MCF 10A (cell line): ENCODE measurements at regions not wholly inside any gene's neighbourhood (a gene's known extent, or its start where the extent isn't known, plus 50 kb on each side); places are given as distances from the start of the nearest gene placed in this dataset.
"Not testable (repeated sequence)": the region's sequence is repeated elsewhere in the genome, so short reads cannot be mapped to it uniquely, and the experiment has no call there.

Source experiments
- BruUV-seq: library from RNA; stranded (reverse); fragments of 400-500 nt; replicated peaks from 2 replicates; lab custom pipeline; 2021; lab: Mats Ljungman, UMichigan
- CTCF ChIA-PET: fragments of 300-600 bp; sonication (Branson Sonifier 250); formaldehyde crosslinking; extraction: SDS; loops from one replicate; lab custom pipeline; 2021; ENCODE audit warnings: antibody characterized with exemption, inconsistent platforms; lab: Yijun Ruan, JAX
- POLR2A ChIA-PET: fragments of 300-600, 350-650 bp; sonication (Branson Sonifier 250); formaldehyde crosslinking; extraction: SDS; loops from one replicate; lab custom pipeline; 2020; ENCODE audit warnings: antibody characterized with exemption, inconsistent platforms; lab: Yijun Ruan, JAX
- DNase-seq: peaks from one replicate; pipeline ENCODE4 v3.0.0-alpha.2; 2018; ENCODE audit not compliant: unreplicated experiment
- H3K27ac Mint-ChIP-seq: one replicate; pipeline ENCODE4 v1.8.0; 2022; ENCODE audit warnings: mild to moderate bottlenecking, low read depth, mixed read lengths; ENCODE audit not compliant: unreplicated experiment
- H3K27me3 Mint-ChIP-seq: one replicate; pipeline ENCODE4 v1.8.0; 2022; ENCODE audit warnings: mixed read lengths; ENCODE audit not compliant: insufficient read depth, unreplicated experiment
- H3K36me3 Mint-ChIP-seq: one replicate; pipeline ENCODE4 v1.8.0; 2022; ENCODE audit warnings: mild to moderate bottlenecking, moderate library complexity, mixed read lengths; ENCODE audit not compliant: insufficient read depth, unreplicated experiment
- H3K4me1 Mint-ChIP-seq: one replicate; pipeline ENCODE4 v1.8.0; 2022; ENCODE audit warnings: mixed read lengths; ENCODE audit not compliant: insufficient read depth, unreplicated experiment
- H3K4me3 Mint-ChIP-seq: one replicate; pipeline ENCODE4 v1.8.0; 2022; ENCODE audit warnings: mild to moderate bottlenecking, moderate library complexity, mixed read lengths; ENCODE audit not compliant: unreplicated experiment
- H3K9me3 Mint-ChIP-seq: one replicate; pipeline ENCODE4 v1.8.0; 2022; ENCODE audit warnings: mixed read lengths; ENCODE audit not compliant: unreplicated experiment
- CTCF ChIP-seq: fragments of 200-600 bp; IDR thresholded peaks from one replicate; pipeline ENCODE4 v1.8.0; 2022; ENCODE audit warnings: antibody characterized with exemption, mild to moderate bottlenecking; ENCODE audit not compliant: unreplicated experiment
- intact Hi-C: fragments of 100-400 bp; cut with micrococcal nuclease; formaldehyde crosslinking; loops from 2 replicates; pipeline ENCODE4 v1.14.1; 2022

- no peak for TF ChIP-seq CTCF
- no peaks in the 10 kb centered on the region for H3K9me3 Mint-ChIP-seq
- H3K27me3 Mint-ChIP-seq = peaks cover 18% of the 10 kb centered on the region
- intact Hi-C loops = loop anchor here (1.0 to 5.0 kb wide), 2 partner anchors 24 to 45 kb away; no protein-coding TSS in a partner anchor
- CTCF ChIA-PET = interaction anchor here (0.5 to 0.9 kb wide), 4 partner anchors 14 to 169 kb away, joined by 3 to 5 read pairs (median 3); no protein-coding TSS in a partner anchor
- H3K4me3 Mint-ChIP-seq = no peak overlapping the region
- peak overlapping the region; percentile 71 for H3K27ac Mint-ChIP-seq
- DNase-seq = peak; percentile 99
- no peaks in the 10 kb centered on the region for H3K36me3 Mint-ChIP-seq
- H3K4me1 Mint-ChIP-seq = peaks cover 8% of the 10 kb centered on the region
- BruUV-seq = TSS peak; percentile 89
- POLR2A ChIA-PET = interaction anchor here (0.9 kb wide), 2 partner anchors 34 to 68 kb away, joined by 3 to 5 read pairs; no protein-coding TSS in a partner anchor
These were observed 123.6 kb upstream of the RBPJ start for GRCh38 chr4:26197018-26197779.

GRCh38 chr4:26198931-26199330, 121.9 kb upstream of the RBPJ start:
- POLR2A ChIA-PET = interaction anchor here (0.7 kb wide), 1 partner anchor 110 kb away, joined by 3 read pairs; no protein-coding TSS in a partner anchor
- CTCF ChIA-PET = interaction anchor here (0.6 kb wide), 1 partner anchor 26 kb away, joined by 4 read pairs; no protein-coding TSS in a partner anchor
- H3K9me3 Mint-ChIP-seq = not testable (repeated sequence)

GRCh38 chr4:26199596-26199995, 121.2 kb upstream of the RBPJ start:
- Mint-ChIP-seq H3K27me3 (peaks cover 21% of the 10 kb centered on the region), H3K36me3 (no peaks in the 10 kb centered on the region), H3K27ac (no peak overlapping the region), H3K4me1 (peaks cover 8% of the 10 kb centered on the region), H3K9me3 (no peaks in the 10 kb centered on the region), H3K4me3 (no peak overlapping the region)
- no peak for TF ChIP-seq CTCF
- DNase-seq = no peak
- intact Hi-C loops = loop anchor here (5.0 kb wide), 1 partner anchor 47 kb away; no protein-coding TSS in a partner anchor
- POLR2A ChIA-PET = interaction anchor here (0.5 to 0.7 kb wide), 2 partner anchors 22 to 110 kb away, joined by 3 read pairs; no protein-coding TSS in a partner anchor
- CTCF ChIA-PET = interaction anchor here (0.6 kb wide), 1 partner anchor 218 kb away, joined by 4 read pairs; no protein-coding TSS in a partner anchor
- no TSS peak for BruUV-seq

More at GRCh38 chr4:26198931-26199330, 121.9 kb upstream of the RBPJ start:
- H3K27me3 Mint-ChIP-seq = peaks cover 21% of the 10 kb centered on the region
- intact Hi-C loops = loop anchor here (5.0 kb wide), 1 partner anchor 47 kb away; no protein-coding TSS in a partner anchor
- BruUV-seq, H3K4me3 Mint-ChIP-seq, H3K36me3 Mint-ChIP-seq, H3K4me1 Mint-ChIP-seq, DNase-seq, H3K27ac Mint-ChIP-seq: not testable (repeated sequence)

- TF ChIP-seq CTCF = no peak
- no peaks in the 10 kb centered on the region for H3K36me3 Mint-ChIP-seq
- POLR2A ChIA-PET = interaction anchor here (0.6 to 1.2 kb wide), 3 partner anchors 20 to 85 kb away, joined by 3 read pairs; no protein-coding TSS in a partner anchor
- CTCF ChIA-PET = no interaction called here
- H3K27ac Mint-ChIP-seq = no peak overlapping the region
- DNase-seq = no peak
- H3K4me1 Mint-ChIP-seq = peaks cover 11% of the 10 kb centered on the region
- H3K4me3 Mint-ChIP-seq = no peak overlapping the region
- H3K27me3 Mint-ChIP-seq = peaks cover 21% of the 10 kb centered on the region
- intact Hi-C loops = no loop called here
- H3K9me3 Mint-ChIP-seq = no peaks in the 10 kb centered on the region
- BruUV-seq = no TSS peak
These were observed 119.7 kb upstream of the RBPJ start for GRCh38 chr4:26201120-26201519.
